ENCODE measurements at regions not wholly inside any gene's neighbourhood (a gene's known extent, or its start where the extent isn't known, plus 50 kb on each side); places are given as distances from the start of the nearest gene placed in this dataset.

GRCh38 chr10:9898633-9899395 is 1118.9 kb upstream of the CELF2 start:
- H3K4me1 ChIP-seq = no peaks in the 10 kb centered on the region
- H3K9me3 ChIP-seq = no peaks in the 10 kb centered on the region
- no peak overlapping the region for H3K4me3 ChIP-seq
- no peaks in the 10 kb centered on the region for H3K27me3 ChIP-seq
- intact Hi-C loops (cut with DNase I) = no loop called here
- no peak overlapping the region for H3K27ac ChIP-seq
- TF ChIP-seq POLR2A (IDR thresholded peaks at IDR 0.05) = no peak
- TF ChIP-seq POLR2AphosphoS5 (IDR thresholded peaks at IDR 0.05; ENCODE audit: insufficient read depth in 1 of 2, low read depth in 1 of 2) = no peak
- TF ChIP-seq CTCF (IDR thresholded peaks at IDR 0.05) = no peak
- no peaks in the 10 kb centered on the region for H3K36me3 ChIP-seq
- DNase-seq (ENCODE audit: extremely low spot score in 2 of 2) = no peak

GRCh38 chr10:9900751-9901150 is 1116.9 kb upstream of the CELF2 start:
- DNase-seq (ENCODE audit: extremely low spot score in 2 of 2) = no peak
- no peaks in the 10 kb centered on the region for H3K27me3 ChIP-seq
- H3K4me1 ChIP-seq = no peaks in the 10 kb centered on the region
- H3K4me3 ChIP-seq = no peak overlapping the region
- no peaks in the 10 kb centered on the region for H3K36me3 ChIP-seq
- TF ChIP-seq POLR2A (IDR thresholded peaks at IDR 0.05) (no peak), POLR2AphosphoS5 (IDR thresholded peaks at IDR 0.05; ENCODE audit: insufficient read depth in 1 of 2, low read depth in 1 of 2) (no peak), CTCF (IDR thresholded peaks at IDR 0.05) (no peak)
- no peaks in the 10 kb centered on the region for H3K9me3 ChIP-seq
- intact Hi-C loops (cut with DNase I) = no loop called here
- no peak overlapping the region for H3K27ac ChIP-seq

- no peak for DNase-seq (ENCODE audit: extremely low spot score in 2 of 2)
- intact Hi-C loops (cut with DNase I) = no loop called here
Measured at GRCh38 chr10:9901971-9902370, 1115.7 kb upstream of the CELF2 start.

GRCh38 chr10:9910446-9910845 is 1107.2 kb upstream of the CELF2 start:
- Histone ChIP-seq H3K27ac (no peak overlapping the region), H3K36me3 (no peaks in the 10 kb centered on the region), H3K27me3 (no peaks in the 10 kb centered on the region), H3K9me3 (no peaks in the 10 kb centered on the region), H3K4me1 (no peaks in the 10 kb centered on the region), H3K4me3 (no peak overlapping the region)
- TF ChIP-seq CTCF (IDR thresholded peaks at IDR 0.05) (no peak), POLR2A (IDR thresholded peaks at IDR 0.05) (no peak), POLR2AphosphoS5 (IDR thresholded peaks at IDR 0.05; ENCODE audit: insufficient read depth in 1 of 2, low read depth in 1 of 2) (no peak)
- no peak for DNase-seq (ENCODE audit: extremely low spot score in 2 of 2)
- intact Hi-C loops (cut with DNase I) = no loop called here

More at GRCh38 chr10:9901971-9902370, 1115.7 kb upstream of the CELF2 start:
- Histone ChIP-seq H3K4me3 (no peak overlapping the region), H3K27ac (no peak overlapping the region), H3K9me3 (no peaks in the 10 kb centered on the region), H3K36me3 (no peaks in the 10 kb centered on the region), H3K27me3 (no peaks in the 10 kb centered on the region), H3K4me1 (no peaks in the 10 kb centered on the region)
- TF ChIP-seq POLR2AphosphoS5 (IDR thresholded peaks at IDR 0.05; ENCODE audit: insufficient read depth in 1 of 2, low read depth in 1 of 2) (no peak), POLR2A (IDR thresholded peaks at IDR 0.05) (no peak), CTCF (IDR thresholded peaks at IDR 0.05) (no peak)

GRCh38 chr10:9911488-9911887 is 1106.2 kb upstream of the CELF2 start:
- no peak for TF ChIP-seq POLR2AphosphoS5 (IDR thresholded peaks at IDR 0.05; ENCODE audit: insufficient read depth in 1 of 2, low read depth in 1 of 2)
- no peaks in the 10 kb centered on the region for H3K36me3 ChIP-seq
- no peak overlapping the region for H3K27ac ChIP-seq
- H3K9me3 ChIP-seq = no peaks in the 10 kb centered on the region
- DNase-seq (ENCODE audit: extremely low spot score in 2 of 2) = no peak
- H3K4me3 ChIP-seq = no peak overlapping the region
- H3K27me3 ChIP-seq = no peaks in the 10 kb centered on the region
- H3K4me1 ChIP-seq = no peaks in the 10 kb centered on the region
- intact Hi-C loops (cut with DNase I) = no loop called here
